HEK293T (cell line): ENCODE measurements at regions not wholly inside any gene's neighbourhood (a gene's known extent, or its start where the extent isn't known, plus 50 kb on each side); places are given as distances from the start of the nearest gene placed in this dataset.

Experiments
- ARNT ChIP-seq: fragments of 450-650 bp; IDR thresholded peaks from 2 replicates; pipeline ENCODE4 v1.6.1; 2017; ENCODE audit warnings: mild to moderate bottlenecking
- BHLHE40 ChIP-seq: fragments of 450-650 bp; IDR thresholded peaks from 2 replicates; pipeline ENCODE4 v1.6.1; 2016; ENCODE audit warnings: mild to moderate bottlenecking, moderate library complexity, borderline replicate concordance
- CTBP1 ChIP-seq: fragments of 450-650 bp; IDR thresholded peaks from 2 replicates; pipeline ENCODE4 v1.6.1; 2016; ENCODE audit warnings: borderline replicate concordance
- FOXK2 ChIP-seq: fragments of 450-650 bp; IDR thresholded peaks from 2 replicates; pipeline ENCODE4 v1.6.1; 2016; ENCODE audit warnings: mild to moderate bottlenecking
- FOXM1 ChIP-seq: fragments of 450-650 bp; IDR thresholded peaks from 2 replicates; pipeline ENCODE4 v1.6.1; 2017; ENCODE audit warnings: mild to moderate bottlenecking, borderline replicate concordance
- HDGF ChIP-seq: fragments of 450-650 bp; IDR thresholded peaks from 2 replicates; pipeline ENCODE4 v1.6.1; 2017; ENCODE audit warnings: antibody characterized with exemption, borderline replicate concordance
- L3MBTL2 ChIP-seq: fragments of 450-650 bp; conservative IDR thresholded peaks from 2 replicates; pipeline ENCODE4 v1.6.1; 2016; ENCODE audit warnings: mild to moderate bottlenecking
- LEF1 ChIP-seq: fragments of 450-650 bp; IDR thresholded peaks from 2 replicates; pipeline ENCODE4 v1.6.1; 2017; ENCODE audit warnings: mild to moderate bottlenecking, borderline replicate concordance
- NFRKB ChIP-seq: fragments of 450-650 bp; IDR thresholded peaks from 2 replicates; pipeline ENCODE4 v1.6.1; 2016; ENCODE audit warnings: mild to moderate bottlenecking, moderate library complexity
- SP1 ChIP-seq: fragments of 450-650 bp; IDR thresholded peaks from 2 replicates; pipeline ENCODE4 v1.6.1; 2017
- SUZ12 ChIP-seq: fragments of 450-650 bp; IDR thresholded peaks from 2 replicates; pipeline ENCODE4 v1.6.1; 2016; ENCODE audit warnings: mild to moderate bottlenecking
- ZNF384 ChIP-seq: fragments of 450-650 bp; IDR thresholded peaks from 2 replicates; pipeline ENCODE4 v1.6.1; 2016

DNA sequence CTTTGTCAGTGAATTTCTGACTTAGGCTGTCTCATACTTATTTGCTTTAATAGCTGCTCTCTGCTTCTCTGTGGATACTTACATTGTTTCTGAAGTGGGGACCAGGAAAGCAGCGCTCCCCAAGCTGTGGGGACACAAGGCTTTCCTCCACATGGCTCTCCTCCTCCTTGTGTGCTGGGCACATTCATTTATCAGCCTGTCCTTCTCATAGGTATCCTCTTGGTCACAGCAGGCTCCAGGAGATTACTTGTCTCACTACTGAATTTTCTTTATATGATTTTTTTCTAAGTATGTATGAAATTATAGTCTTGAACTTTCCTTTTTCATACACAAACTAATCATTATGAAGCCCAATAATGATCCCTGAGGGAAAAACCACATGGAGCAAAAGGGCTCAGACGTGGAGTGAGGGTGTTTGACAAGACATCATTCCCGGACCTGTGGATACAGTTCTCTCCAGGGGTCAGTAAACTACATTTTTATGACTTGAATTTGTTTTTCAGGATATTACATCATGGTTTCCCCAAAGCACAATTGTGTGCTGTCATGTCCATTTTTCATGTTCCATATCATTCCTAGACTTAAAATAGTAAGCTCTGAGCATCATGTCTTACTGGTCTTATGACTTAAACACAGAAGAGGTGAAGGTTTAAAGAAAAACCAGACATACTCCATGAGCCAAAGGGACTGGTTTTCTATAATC is 234.5 kb downstream of the PCSK1 start:
- TF ChIP-seq HDGF, result no peak
- TF ChIP-seq NFRKB, result no peak
- TF ChIP-seq SP1, result no peak
- no peak for TF ChIP-seq BHLHE40
- TF ChIP-seq ARNT, result no peak
- no peak for TF ChIP-seq ZNF384
- no peak for TF ChIP-seq FOXK2
- no peak for TF ChIP-seq LEF1
- TF ChIP-seq L3MBTL2, result no peak
- no peak for TF ChIP-seq FOXM1
- TF ChIP-seq SUZ12, result no peak
- no peak for TF ChIP-seq CTBP1
